HG03066 (cell line): ENCODE measurements at regions not wholly inside any gene's neighbourhood (a gene's known extent, or its start where the extent isn't known, plus 50 kb on each side); places are given as distances from the start of the nearest gene placed in this dataset.
"Not testable (repeated sequence)": the region's sequence is repeated elsewhere in the genome, so short reads cannot be mapped to it uniquely, and the experiment has no call there.

Experiments
- ATAC-seq: cut with Tn5 transposase; IDR thresholded peaks from one replicate; pipeline ENCODE4 v1.9.1; 2021; ENCODE audit warnings: low read depth; ENCODE audit not compliant: unreplicated experiment

DNA sequence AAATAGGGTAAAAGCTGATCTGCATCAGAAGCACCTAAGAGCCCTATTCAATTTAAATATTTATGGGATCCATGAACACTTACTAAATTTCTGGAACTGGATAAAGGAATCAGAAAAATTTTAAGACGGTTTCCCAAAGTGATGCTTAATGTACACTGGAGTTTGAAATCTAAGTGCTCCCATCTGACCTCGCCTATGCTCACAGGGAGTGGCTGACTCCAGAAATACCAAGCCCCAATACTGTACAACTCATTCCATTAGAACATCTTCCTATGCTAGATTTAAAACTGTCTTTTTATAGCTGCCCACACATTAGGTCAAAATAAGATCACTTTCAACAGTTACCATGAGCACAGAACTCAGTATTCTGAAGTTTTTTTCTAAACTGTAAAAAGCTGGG is 1214.6 kb downstream of the CDH11 start:
- ATAC-seq: no peak

DNA sequence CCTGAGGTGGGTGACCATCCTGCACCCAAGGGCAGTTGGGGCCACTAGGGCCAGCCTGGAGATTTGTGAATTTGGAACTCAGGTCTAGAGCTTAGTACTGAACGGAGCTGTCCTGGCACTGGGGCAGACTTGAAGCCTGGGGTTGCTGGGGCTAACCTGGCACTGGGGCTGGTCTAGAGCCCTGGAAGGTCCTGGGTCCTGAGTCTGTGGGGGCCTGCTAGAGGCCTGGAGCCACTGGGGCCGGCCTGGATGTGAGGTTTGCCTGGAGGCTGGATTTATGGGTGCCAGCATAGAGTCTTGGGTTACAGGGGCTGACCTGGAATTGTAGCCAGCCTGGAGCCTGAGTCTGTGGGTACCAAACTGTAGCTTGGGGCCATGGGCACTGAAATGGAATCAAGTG is 1216.9 kb downstream of the CDH11 start:
- ATAC-seq: no peak

DNA sequence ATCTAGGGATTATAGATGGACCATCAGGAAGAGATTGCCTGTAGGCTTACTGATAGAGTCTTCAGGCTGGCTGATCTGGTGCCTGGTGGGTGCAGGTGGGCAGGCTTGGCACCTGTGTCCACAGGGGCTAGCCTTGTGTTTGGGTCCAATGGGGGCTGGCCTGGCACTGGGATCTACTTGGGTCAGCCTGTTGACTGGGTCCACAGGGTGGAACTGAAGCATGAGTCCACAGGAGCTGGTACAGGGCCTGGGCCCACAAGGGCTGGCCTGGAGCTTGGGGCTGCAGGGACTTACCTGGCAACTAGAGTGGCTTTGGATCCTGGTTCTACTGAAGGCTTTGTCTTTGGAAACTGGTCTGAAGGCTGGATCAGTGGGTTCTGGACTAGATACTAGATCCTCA is 1217.7 kb downstream of the CDH11 start:
- ATAC-seq: no peak

DNA sequence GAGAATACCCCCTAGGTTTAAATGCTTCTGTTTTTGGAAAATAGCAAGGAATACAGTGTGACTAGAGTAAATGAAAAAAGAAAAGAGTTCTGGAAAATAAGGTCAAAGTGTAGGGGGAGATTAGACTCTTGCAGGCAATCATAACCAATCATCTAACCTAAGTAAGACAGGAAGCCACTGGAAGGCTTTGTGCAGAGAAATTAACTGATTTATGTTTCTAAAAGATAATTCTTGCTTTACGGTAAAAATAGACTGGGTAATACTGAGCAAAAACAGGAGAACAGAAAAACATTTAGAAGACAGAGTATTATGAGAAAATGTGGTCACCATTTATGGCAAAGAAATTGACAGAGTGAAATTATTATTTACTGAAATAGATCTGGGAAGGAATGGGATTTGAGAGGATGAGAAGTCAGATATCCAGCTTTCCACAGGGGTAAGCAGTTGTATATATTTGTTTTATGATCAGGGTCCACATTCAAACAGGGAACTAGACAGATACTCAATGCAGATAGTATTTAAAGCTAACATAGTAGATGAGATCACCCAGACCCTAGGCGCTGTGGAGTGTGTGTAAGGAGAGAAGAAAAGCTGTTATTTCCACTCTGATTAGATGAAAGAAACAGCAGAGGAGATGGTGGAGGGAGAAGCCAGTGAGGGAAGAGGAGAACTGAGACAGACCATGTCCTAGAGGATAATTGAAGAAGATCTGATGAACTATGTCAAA is 1225.3 kb downstream of the CDH11 start:
- no peak for ATAC-seq

DNA sequence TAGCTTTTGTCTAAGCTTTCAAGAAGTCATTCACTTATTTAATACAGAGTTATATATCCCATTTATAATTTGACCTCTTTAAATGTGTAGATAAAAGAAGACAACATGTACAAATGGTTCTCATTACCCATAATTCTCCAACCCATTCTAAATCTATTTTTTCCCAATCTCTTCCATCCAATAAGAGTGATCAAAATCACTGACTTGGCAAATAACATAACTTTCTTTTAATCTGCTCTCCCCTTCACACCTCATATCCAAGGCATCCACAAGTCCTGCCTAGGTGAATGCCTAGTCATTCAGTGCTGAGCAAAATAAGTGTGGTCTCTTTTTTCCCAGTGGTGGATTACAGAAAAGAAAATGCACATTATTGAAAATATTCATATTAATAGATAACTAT is 1231.1 kb downstream of the CDH11 start:
- no peak for ATAC-seq

DNA sequence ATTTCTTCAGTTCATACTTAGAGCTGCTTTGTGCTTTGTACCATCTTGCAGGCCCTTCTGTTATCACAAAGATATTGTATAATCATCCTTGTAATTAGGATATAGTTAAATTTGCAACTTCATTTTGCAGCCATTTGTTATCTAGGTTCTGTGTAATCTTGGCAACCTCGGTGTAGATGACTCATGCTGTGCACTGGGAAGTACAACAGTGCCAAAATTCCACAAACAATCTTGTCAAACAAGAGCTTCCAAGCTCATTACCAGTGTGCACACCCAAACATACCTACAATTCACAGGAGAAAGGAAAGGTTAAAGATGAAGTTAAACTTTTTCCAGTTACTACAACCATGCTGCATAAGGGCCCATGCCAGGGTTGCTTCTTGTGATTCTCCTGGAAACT is 1231.8 kb downstream of the CDH11 start:
- no peak for ATAC-seq

DNA sequence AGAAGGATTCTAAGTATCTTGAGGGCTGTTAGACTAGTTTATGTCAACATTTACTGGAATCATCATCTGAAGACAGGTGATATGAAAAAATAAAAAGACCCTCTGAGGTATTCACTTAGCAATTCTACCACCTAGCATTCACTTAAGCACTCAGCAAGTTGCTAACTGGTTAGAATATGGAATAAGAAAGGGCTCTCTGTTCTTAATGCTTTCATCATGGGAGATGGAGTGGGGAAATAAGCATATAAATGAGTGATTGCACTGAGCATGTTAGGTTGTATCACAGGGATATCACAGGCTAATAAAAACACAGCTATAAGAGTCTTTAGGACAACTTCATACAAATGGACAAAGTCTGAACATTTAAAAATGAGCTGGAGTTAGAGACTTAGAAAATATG is 1238.8 kb downstream of the CDH11 start:
- ATAC-seq: no peak

DNA sequence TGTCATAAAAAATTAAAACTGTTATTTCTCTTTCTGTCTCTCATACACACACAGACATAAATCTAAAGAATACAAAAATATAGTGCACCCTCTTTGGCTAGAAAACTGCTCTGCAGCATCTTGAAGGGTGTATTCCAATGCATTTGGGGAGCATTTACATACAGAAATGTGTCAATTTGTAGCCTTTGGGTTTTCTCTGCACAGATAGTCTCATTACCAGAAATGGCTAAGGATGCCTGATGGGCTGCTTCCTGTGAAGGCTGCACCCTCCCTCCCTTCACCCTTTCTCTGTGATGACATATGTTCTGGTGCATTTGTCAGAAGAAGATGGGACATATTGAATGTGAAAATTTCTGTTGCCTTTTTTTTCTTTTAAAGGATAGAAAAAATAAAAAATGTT is 1239.3 kb downstream of the CDH11 start:
- no peak for ATAC-seq

DNA sequence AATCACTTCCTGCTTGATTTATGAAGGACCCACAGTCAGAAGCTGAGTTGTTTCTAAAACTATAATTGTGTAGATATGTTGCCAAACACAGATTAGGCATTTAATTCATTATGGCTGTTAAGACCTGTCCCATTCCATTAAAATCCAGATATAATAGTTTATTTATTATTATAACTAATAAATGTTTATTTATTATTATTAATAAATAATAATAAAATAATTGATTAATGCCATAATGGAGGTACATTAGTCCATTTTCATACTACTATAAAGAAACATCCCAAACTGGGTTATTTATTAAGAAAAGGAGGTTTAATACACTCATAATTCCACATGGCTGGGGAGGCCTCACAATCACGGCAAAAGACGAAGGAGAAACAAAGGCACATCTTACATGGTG is 1240.9 kb downstream of the CDH11 start:
- ATAC-seq: no peak

DNA sequence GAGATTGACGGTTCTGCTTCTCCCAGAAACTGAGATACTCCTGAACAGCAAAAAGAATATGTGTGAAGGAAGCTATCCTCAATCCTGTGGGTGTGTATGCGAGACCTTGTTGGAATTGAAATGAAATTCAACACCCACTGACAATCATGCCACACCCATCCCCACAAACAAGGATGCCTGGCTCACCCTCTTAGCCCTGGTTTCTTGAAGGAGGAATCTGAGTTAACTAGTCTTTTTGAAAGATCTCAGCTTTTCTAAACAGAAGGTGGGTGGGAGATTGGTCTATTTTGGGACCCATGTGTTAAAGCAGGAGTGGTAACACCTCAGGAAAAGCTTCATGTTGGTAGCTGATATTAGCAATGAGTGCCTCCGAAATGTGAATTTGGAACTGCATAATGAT is 1244.5 kb downstream of the CDH11 start:
- ATAC-seq: no peak

DNA sequence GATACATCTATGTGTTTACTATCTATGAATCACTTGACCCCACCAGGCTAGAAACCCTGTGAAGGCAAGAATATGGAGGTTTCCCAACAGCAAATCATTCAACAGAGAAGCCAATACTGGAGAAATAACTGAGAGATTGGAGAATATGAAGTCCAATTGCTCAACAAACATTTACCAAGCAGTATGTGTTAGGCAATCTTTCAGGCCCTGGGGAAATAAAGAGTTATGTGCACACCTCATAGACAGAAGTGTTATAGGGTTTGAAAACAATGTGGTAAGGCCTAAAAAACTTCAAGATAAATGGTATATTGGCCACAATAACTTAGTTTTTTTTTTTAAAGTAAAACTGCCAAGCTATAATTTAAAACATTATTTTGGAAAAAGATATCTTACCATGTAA is 1245.8 kb downstream of the CDH11 start:
- ATAC-seq: no peak

DNA sequence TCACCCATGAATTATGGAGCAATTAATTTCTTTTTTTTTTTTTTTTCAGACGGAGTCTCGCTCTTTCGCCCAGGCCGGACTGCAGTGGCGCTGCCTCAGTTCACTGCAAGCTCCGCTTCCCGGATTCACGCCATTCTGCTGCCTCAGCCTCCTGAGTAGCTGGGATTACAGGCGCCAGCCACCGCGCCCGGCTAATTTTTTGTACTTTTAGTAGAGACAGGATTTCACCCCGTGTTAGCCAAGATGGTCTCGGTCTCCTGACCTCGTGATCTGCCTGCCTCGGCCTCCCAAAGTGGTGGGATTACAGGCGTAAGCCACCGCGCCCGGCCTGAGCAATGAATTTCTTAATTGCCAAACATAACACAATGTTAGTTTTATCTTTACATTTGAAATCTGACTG is 1261.2 kb downstream of the CDH11 start:
- not testable (repeated sequence) for ATAC-seq

DNA sequence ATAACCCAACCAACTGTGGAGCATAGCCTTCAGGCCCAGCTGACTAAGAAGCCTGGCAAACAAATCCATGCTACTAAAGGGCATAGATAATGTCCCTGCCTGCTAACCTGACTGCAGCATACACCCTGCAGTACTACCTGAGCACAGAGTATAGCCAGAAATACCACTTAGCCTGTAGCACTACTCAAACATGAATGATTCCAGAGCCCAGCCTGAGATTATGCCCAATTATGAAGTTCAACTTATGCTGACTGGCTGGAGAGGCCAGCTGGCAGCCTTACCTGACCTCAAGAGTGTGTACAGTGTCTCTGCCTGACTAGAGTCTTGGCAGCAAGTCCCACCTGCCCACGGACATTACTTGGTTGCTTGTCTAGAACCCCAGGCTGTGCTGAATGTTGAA is 1265.3 kb downstream of the CDH11 start:
- ATAC-seq: no peak

DNA sequence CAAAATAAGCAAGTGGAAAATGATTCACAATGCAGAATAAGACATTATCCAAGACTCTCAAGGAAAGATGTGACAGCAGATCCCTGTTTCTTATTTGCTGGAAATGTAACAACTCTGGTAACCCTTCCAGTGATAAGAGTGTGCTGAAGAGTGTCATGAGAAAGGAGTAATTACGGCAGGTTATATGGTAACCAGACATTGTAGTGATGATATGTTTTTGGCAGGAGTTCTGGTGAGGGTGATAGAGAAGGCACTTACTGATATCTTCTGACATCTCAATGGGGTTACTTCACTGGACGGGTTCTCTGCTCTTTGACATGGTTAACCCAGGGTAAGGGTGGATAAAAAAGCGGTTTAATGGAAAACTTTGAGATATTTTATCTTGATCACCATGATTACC is 1270.9 kb downstream of the CDH11 start:
- no peak for ATAC-seq

DNA sequence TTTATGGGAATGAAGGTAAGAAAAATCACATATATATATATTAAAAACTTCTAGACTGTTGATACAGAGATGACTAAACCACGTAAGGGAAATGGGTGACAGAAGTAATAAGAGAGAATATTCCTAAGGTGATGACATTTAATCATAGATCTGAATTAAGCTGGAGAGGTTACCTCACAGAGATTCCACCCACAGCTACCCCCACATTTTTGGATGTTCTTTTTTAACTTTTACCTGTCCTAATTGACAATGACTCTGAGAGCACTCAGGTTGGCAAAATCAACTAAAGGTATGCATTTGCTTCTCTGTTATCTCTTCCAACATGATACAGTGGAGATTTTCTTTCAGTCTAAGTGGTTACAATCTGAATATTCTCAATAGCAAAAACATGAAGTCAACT is 1280.6 kb downstream of the CDH11 start:
- ATAC-seq: no peak

DNA sequence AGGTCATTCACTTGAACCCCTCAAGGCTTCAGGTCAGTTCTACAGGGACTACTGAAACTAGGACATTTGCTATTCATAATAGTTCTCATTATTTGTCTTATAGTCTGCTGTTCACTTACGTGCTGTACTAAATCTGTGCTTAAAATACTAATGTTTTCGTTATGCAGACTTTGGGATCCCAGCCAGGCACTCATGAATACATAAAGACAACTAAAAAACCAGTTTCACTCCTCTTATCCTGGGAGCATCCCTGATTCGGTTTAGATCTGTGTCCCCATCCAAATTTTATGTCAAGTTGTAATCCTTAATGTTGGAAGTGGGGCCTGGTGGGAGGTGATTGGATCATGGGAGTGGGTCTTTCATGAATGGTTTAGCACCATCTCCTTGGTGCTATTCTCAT is 1291.8 kb downstream of the CDH11 start:
- ATAC-seq: no peak

DNA sequence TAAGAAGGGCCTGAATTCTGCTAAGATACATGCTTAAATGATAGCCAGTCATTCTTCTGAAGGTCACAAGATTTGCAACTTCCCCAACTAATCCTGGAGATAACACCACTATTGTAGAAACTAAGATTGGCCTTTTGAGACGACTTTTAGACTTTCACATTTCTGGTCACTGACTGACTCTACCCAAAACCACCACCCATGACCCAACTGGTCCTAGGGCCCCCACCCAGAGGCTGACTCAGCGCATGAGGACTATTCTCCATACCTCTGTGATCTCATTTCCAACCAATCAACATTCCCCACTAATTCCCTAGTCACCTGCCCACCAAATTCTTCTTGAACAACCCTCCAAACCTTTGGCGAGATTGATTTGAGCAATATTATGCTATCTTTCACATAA is 1299.0 kb downstream of the CDH11 start:
- ATAC-seq: no peak

DNA sequence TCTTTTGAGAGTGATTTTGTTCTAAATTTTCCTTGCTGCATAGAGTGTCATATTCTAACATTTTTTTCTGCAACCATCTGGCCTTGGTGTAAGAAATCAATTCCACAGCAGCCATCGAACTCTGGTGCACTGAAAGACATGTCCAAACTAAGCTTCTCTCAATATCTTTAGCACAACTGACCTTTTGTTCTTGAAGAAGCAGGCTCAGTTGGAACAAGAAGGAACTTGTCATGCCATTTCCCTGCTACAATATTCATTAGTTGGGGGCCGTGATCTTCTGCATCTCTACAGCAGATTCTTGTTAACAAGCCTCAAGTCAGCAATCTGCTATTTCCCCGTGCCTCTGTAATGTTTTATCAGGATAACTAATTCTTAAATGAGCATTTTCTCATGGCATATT is 1305.6 kb downstream of the CDH11 start:
- no peak for ATAC-seq

DNA sequence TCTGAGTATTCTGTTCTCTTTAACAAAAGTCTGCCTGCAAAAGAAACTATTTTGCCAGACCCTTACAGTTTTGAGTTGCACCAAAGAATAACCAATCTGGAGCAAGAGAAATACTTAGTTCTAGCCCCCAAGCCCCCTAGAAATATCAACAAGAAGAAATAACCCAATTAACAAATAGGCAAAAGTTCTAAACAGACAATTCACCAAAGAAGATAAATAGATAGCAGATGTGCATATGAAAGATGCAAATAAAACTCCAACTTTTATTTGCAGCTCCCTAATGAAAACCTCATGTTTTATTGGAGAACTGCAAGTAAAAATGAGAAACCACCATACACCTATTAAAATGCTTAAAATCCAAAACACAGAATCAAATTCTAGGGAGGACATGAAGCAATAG is 1308.0 kb downstream of the CDH11 start:
- ATAC-seq: no peak

DNA sequence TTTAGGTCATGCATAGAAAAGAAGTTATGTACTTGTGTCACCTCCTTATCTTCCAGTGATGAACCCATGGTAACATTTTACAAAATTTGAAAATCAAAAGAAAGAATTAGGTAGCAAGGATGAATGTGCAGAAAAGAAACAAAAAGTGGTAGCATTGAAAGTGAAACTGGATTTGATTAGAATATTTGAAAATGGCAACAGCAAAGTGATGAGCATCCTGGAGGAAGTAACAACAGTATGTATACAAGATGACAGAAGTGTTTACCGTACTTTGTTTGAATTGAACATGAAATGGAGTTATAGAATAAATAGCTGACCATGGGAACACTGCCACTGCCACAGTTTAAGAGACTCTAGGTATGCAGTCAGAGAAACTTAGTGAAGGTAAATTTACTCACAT is 1313.1 kb downstream of the CDH11 start:
- ATAC-seq: no peak

DNA sequence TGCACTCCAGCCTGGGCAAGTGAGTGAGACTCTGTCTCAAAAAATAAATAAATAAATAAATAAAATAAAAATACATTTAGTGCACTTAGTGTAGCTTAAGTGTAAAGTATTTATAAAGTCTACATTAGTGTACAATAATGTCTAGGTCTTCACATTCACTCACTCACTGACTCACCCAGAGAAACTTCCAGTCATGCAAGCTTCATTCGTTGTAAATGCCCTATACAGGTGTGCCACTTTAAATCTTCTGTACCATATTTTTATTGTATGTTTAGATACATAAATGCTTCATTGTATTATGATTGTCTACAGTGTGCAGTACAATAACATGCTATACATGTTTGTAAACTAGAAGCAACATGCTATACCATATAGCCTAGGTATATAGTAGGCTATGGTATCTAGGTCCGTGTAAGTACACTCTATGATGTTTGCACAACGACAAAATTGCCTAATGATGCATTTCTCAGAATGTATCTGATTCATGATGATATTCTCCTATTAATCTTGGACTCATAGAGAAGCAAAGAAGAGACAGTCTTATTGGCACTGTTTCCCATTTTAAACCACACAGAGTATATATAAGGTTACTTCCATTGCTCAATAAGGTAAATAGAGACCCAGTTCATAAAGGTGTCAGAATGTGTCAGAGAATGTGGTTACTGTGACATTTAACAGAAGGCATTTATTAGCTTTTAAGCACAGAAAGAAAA is 1314.9 kb downstream of the CDH11 start:
- no peak for ATAC-seq

DNA sequence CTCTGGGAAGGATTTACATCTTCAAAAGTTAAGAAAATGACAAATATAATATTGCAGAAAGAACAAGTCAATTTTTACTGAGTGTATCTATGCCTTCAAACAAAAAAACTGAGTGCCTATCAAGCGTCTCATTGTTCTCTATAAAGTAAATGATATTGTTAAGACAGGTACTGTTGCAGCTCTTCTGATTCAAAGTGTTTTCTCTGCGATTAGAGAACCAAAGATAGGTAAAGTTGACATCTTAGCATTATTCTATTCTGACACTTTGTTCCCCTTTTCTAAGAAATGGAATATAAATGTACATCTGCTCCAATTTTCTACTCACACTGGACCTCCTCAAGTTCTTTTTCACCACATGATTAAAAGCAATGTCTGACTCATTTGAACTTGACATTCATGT is 1317.7 kb downstream of the CDH11 start:
- no peak for ATAC-seq
